Activated CD4-positive, alpha-beta T cell treated with anti-CD3 and anti-CD28 coated beads for 1 hour (primary cell): ENCODE measurements at regions not wholly inside any gene's neighbourhood (a gene's known extent, or its start where the extent isn't known, plus 50 kb on each side); places are given as distances from the start of the nearest gene placed in this dataset.

Source experiments
- DNase-seq: peaks from one replicate; pipeline ENCODE4 v3.0.0-alpha.2; 2020

DNA sequence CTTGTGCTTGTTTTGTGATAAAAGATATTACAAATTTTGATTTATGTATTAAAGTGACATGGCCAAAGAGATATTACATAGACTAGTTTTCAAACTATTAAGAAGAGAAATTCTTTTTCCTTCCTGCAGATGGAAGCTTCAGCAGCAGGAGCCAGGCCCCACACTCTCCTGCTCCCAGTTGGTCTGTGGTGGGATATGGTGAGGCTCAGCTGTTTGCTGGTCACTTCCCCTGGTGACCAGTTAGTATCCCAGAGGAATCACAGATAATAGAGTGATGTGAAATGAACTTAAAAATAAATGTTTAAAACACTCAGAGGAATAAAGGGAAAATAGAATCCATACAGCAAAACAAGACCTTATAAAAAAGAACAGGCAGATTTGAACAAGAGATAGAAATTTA is 154.7 kb downstream of the KTN1 start:
- DNase-seq: no peak

DNA sequence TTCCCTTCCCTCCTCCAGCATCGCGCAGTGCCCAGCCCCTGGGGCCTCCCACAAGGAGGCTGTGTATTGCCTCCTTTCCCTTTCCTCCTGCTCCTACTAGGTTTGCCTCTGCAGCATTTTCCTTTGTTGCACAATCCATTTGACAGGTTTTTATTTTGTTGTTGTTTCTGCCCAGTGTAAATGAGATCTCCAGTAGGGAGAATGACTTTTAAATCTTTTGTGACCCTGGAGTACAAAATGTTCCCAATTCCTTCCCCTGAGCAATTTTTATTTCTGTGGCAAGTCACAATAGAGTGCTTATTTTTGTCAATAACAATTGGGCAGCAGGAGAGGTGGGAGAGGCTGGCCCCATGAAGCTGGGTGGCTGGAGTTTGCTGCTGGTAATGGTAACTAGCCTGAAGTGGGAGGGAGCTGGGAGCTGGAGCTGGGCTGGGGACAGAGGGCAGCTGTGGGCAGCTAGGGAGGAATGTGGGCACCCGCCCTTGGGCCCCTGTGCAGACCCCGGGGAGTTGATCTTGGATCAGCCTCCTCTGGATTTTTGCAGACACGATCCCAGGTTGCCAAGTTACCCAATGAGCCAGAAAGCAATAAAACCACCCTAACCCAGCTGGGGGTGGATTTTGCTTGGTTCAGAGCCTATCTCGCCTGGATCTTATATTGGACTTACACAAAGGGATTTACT is 160.1 kb downstream of the KTN1 start:
- DNase-seq: no peak

DNA sequence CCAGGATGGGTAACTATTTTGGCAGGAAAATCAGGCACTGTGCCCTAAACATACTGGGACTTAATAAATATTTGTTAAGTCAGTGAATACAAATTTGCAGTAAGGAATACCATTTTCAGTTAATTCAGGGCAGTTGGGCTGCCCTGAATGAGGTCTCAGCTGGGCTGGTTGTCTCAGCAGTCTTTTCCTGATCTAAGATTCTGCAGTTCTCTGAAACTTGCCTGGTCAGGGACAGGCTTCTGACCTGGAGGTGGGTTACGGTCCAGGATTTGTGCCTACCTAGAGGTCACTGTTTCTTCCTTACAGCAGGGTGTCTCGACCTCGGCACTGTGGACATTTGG is 160.6 kb downstream of the KTN1 start:
- DNase-seq: no peak

DNA sequence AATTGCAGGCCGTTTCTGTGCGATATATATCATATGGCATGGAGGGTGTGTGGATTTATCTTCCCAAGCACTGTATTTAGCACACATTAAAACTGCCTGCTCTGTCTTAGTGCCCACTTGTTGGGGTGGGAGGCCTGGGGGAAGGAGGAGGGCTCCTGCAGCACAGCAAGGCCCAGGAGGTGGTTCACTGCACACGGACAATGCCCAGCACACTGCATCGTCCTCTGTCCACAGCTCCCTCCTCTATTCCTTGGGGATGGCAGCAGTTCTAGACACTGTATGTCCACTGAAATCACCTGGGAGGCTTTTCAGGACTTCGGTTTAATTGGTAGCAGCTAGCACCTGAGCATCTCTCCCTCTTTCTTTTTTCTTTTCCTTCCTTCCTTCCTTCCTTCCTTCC is 161.2 kb downstream of the KTN1 start:
- DNase-seq: no peak

DNA sequence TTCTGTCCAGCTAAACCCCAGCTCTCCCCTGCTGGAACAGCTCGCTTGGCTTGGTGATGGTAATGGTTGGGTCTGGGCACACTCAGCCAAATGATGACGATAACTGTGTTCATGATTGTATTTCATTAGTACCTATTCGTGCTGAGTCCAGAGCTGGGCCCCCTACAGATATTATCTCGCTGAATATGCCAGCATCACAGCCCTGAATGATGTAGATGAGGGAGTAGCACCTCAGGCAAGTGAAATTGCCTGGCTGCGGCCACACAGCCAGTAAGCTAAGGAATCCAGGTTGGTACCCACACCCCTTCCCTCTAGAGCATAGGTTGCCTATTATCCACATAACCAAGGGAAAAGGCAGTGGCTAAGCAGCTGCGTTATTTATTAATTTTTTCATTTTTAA is 163.5 kb downstream of the KTN1 start:
- no peak for DNase-seq

DNA sequence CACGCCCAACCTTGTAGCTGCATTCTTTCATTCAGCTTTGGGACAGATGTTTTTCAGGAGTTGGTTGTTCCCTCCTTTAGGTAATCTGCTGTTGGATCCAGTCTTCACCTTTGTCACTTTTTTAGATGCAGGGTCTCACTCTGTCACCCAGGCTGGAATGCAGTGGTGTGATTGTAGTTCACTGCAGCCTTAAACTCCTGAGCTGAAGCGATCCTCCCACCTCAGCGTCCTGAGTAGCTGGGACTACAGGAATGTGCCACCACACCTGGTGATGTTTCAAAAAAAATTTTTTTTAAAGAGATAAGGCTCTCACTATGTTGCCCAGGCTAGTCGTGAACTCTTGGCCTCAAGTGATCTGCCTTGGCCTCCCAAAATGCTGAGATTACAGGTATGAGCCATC is 164.3 kb downstream of the KTN1 start:
- DNase-seq: no peak

DNA sequence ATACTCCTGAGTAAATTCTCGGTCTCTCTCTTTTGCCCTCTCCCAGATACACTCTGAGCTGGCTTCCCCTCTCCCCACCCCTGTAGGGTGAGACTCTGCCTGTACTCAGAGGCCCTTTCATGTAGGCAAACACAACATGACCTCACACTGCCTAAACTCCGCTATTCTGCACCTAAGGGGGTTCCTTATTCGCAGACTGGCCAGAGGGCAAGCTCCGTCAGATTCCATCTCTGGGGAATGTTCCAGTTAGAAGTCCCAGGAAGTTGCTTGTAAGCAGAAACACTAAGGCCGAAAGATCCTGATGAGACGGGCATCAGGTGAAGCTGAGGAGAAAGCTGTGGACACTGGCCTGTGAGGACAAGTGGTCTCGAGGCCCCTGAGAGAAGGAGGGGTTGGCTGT is 165.9 kb downstream of the KTN1 start:
- no peak for DNase-seq

DNA sequence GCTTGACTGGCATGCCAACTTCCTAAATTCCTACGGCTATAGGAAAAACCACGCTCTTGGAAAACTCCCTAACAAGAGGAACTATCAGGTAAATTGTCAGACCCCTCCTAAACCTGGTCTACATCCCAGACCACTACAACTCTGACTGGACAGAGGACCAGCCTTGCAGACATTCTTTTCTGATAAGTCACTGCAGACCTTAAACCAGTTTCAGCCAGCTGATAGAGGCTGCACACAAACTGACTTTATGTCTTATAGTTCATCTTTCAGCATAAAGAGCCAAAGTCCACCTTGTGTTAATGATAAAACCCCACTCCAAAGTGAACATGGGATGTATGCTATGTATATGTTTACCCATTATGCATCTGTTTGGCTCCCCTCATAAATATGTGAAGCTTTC is 166.6 kb downstream of the KTN1 start:
- no peak for DNase-seq

DNA sequence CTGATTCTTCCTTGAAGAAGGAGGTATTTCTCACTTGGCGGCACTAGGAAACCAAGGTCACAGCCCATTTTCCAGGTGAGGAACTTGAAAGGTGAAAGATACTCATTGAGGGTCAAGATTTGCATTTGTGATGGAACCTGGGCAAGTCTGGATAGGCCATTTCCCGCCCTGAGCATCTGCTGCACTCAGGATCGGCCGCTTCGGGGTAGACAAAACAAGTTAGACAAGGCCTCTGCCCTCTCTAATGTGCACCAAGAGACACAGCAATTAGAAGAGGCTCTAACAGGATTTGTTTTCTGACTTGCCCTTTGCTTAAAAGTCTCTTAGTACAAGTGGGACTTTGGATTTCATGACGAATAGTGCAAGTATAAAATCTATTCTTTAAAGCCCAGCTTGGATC is 167.2 kb downstream of the KTN1 start:
- DNase-seq: no peak

DNA sequence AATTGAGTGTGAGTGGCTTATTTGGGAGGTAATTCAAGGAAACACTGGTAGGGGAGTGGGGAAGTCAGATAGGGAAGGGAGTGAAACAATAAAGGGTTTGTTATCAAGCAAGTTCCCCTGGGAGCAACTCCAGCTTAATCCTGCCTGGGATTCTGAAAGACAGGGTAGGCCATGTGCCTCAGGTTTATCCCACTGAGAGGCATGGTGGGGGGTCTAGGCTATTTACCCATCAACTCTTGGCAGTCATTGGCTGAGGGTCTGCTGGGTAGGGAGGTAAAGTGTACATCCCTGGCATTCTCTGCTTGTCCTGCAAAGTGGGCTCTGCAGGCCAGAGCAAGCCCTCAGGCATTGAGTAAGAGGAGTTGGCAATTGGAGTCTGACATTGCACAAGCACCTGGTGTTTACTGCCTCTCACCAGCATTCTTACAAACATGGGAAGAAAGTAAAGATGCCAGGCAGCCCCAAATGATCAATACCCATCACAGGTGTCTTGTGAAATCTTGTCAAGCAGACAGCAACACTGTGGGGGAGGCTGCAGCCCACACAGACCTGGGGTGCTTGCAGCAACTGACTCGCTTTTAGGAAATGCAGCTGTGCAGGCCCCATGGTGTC is 169.3 kb downstream of the KTN1 start:
- no peak for DNase-seq

DNA sequence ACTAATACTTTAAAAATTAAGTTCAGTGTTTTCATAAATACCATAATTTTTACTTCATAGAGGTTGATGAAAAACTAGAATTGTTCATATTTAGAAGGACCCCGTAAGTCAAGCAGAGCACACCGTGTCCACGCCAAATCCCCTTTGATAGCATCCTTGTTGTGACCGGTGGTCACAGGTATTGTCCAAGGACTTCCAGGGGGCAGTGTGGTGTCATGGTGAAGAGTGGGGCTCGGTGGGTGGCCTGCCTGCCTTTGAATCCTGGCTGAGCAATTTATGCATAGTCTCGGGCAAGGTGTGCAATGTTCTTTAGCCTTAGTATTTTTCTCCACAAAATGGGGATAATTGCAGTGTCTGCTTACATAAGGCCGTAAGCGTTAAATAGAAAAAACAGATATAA is 169.9 kb downstream of the KTN1 start:
- no peak for DNase-seq

DNA sequence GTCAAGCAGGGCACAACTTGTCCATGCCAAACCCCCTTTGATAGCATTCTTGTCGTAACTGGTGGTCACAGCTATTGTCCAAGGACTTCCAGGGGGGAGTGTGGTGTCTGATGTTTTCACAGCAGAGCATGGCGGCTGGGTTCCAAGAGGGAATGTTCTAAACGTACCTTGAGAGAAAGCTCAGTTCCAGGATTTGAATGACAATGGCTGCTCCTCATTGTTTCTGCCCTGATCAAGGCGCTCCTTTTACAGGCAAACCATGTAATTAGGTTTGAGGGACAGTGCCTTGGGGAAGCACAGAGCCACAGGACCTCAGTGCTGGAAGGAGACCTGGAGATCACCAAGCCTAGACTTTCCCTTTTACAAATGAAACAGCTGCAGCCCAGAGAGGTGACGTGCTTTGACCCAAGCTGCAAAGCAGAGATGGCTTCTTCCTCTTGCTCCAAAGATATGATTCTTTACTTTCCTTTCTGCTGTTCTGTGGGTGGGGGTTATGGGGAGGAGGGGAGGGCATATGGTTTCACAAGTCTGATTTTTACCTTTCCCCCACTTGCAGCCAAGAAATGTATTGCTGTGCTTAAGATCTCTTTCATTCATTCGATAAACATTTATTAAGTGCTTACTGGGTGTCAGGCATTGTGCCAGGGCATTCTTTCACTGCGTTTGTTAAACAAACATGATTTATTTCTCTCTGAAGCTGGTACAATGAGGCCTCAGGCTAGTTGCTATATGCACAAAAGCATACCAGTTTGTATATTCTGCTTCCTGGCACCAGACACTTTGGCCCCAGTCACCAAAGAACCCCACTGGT is 172.8 kb downstream of the KTN1 start:
- DNase-seq: no peak

DNA sequence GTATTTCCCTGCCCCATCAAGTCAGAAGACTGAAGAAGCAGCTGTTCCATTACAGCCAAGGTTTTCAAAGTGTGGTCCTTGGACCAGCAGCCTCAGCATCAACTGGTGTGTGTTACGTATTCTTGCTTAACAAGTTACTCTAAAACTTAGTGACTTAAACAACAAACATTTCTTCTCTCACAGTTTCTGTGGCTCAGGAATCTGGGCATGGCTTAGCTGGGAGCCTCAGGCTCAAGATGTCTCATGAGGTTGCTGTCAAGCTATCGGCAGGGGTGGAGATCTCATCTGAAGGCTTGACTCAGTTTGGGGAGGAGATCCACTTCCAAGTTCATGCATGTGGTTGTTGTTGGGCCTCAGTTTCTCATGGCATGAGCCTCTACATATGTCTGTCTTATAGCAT is 174.5 kb downstream of the KTN1 start:
- no peak for DNase-seq

DNA sequence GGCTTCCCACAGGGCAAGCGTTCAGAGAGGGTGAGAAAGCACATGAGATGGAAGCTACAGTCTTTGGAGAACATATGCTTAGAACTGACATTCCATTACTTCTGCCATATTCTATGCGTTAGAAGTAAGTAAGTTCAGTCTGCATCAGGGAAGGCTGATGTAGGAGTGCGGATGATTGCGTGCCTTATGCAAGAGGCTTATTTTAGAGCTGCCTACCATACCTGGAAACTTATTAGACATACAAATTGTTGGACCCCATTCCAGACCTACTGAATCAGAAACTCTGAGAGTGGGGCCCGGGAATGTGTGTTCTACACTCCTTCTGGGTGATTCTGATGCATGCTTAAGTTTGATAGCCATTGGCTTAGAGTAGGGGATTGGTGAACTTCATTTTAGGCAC is 174.9 kb downstream of the KTN1 start:
- DNase-seq: no peak

DNA sequence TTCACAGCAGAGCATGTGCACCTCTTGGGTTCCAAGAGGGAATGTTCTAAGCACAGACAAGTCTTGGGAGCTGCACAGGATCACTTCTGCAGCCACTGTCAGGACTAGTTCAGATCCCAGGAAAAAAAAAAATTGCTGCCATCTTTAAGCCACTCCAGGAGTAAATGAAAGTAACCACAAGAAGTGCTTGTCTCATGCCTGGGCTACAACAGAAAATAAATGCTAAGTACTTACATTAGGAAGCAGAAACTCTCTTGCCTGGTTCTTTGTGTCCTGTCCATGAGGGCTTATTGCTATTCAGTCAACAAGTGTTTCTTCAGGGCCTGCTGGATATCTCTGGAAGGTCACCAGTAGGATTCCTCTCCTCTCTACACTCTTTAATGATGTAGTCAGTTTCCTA is 176.1 kb downstream of the KTN1 start:
- no peak for DNase-seq

DNA sequence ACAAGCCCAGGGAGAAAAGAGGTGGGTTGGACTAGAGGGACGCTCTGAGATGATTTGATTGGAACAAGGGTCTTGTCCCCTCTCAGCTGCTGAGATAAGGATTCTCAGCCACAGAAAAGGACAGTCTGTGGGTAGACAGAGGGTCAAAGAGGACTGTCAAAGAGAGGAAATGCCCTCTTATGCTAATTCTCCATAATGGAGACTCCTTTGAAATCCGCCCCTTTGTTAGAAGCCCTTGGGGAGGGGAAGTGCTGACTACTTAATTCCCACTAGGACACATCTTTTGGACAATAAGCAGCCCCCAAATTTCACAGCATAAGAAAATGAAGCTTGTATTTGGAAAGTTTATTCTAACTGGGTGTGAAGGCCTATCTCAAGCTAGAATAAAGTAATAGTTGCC is 176.6 kb downstream of the KTN1 start:
- DNase-seq: no peak

DNA sequence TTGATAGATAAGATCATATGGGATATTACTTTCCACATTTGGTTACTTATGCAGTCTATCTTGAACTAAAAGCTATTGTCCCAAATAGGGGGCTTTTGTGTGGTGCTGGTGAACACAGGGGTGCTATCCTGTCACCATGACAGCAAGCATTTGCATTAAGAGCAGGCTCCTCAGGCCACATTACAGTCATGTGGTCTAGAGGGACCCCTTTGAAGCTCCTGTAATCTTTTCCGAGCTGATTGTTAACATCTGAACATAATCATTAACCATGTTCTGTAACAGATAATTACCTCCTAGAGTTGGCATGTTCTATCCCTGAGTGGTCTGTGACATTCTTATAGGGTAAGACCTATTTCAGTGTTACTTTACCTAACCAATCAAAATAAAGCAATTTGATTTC is 178.8 kb downstream of the KTN1 start:
- no peak for DNase-seq

DNA sequence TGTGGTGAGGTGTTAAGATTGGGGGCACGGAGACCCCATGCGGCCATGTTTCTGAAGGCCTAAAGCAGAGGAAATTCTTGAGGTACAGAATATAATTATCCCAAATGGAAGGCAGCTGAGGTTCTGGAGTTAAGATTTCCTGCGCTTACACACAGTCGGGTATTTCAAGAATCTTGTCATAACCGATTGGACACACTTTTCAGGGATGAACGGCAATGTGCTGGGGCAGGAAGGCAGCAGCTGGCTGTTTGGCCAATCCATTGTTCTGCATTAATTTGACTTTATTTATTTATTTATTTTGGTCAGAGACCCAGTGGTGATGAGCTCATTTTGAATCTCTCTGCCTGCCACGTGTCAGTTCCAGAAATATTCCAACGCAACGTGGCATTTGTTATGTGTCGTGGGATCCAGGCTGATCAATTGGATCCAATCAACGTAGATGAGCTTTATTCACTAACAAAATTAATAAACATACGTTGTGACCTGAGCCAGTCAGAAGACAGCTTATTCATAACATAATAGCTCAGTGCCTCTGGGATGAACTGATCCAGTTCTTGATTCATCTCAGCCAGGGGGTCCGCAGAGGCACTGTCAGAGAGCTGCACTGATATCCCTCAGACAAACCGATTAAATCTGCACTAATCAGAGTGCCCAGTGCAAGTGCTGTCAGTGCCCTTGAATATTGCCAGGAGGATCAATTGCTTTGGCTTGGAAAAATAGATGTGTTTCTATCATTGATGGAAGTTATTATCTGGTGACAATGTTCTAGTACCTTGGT is 181.0 kb downstream of the KTN1 start:
- no peak for DNase-seq

DNA sequence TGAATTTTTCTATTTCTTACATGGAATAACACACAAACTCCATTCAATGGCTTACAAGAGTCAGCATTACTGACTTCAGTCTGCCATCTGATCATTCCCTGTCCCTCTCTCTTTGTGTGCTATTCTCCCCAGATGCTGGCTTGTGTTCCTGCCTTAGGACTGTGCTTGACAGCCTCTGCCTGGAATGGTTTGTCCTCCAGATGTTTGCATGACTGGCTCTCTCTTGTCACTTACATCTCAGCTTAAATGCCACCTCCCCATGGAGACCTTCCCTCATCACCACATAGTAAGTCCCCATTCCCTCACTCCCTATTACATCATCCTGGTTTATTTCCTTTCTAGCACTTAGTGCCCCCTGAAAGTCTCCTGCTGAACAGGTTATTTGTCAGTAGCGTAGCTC is 181.6 kb downstream of the KTN1 start:
- no peak for DNase-seq

DNA sequence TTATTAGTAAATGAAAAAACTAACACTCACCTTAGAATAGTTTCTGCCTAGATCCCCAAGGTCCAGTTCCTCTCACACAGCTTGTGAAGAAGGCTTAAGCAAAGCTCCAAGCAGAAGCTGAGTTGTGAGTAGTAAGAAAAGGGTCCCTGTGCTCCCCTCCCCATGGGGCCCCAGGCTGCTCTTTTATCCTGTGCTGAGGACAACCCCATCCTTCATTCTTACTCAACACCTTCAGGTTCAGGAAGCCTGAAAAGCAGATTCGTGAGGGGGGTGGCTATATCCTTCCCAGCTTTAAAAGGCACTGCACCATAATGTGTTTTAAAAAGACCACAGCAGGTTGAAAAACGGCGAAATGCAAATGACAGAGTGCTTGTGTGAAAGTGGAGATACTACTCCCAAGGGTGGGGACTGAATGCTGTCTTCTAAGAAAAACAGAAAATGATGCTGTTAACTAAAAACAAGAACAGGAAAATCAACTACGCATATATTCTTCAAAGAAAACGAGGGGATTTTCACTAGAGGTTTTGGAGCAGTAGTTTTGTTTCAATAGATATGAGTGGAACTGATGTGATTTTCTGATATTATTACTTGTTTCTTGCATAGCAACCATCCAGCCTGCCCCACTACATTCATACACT is 182.7 kb downstream of the KTN1 start:
- DNase-seq: no peak

DNA sequence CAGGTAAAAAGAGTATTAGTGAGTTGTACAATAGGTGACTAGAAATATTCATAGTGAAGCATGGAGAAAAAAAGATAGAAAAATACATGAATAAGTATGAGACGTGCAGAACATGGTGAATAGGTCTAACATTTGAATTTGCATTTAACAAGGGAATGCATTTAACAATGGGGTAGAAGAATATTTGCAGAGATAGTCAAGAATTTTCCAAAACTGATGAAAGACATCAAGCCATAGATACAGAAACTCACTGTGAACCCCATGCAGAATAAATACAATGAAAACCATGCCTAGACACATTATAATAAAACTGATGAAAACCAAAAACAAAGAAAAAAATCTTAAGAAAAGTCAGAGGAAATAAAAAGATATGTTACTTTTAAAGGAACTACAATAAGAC is 184.8 kb downstream of the KTN1 start:
- no peak for DNase-seq

DNA sequence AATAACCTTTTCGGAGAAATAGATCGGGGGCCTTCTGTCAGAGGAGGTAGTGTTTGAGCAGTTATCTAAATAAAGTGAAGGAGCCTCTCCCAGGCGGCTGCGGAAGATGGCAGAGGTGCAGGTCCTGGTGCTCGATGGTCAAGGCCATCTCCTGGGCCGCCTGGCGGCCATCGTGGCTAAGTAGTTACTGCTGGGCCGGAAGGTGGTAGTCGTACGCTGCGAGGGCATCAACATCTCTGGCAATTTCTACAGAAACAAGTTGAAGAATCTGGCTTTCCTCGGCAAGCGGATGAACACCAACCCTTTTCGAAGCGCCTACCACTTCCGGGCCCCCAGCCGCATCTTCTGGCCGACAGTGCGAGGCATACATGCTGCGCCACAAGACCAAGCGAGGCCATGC is 186.1 kb downstream of the KTN1 start:
- no peak for DNase-seq

DNA sequence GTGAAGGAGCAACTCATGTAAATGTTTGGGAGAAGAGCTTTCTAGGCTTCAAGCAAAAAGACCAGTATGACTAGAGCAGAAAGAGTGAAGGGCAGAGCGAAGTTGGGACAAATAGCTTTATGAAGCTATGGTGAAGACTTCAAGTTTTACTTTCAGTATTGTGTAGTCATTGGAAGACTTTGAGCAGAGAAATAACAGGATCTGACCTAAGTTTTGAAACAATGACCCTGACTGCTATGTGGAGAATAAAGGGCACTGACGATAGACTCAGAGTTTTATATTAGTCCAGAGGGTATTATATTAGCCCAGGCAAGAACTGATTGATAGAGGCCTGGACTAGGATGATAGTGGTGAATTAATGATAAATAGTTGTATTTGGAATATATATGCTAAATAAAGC is 187.3 kb downstream of the KTN1 start:
- no peak for DNase-seq
